GM23248 (cell line): ENCODE measurements at regions not wholly inside any gene's neighbourhood (a gene's known extent, or its start where the extent isn't known, plus 50 kb on each side); places are given as distances from the start of the nearest gene placed in this dataset.

Source experiments
- EZH2 ChIP-seq: fragments of 200-600 bp; sonication (generic); IDR thresholded peaks from 2 replicates; pipeline ENCODE4 v1.6.1; 2018; ENCODE audit warnings: antibody characterized with exemption, mild to moderate bottlenecking; ENCODE audit not compliant: insufficient read depth, poor library complexity, severe bottlenecking
- EZH2phosphoT487 ChIP-seq: fragments of 200-600 bp; sonication (generic); IDR thresholded peaks from 2 replicates; pipeline ENCODE4 v1.6.1; 2018; ENCODE audit warnings: antibody characterized with exemption, moderate library complexity, mild to moderate bottlenecking, low read depth; ENCODE audit not compliant: insufficient read depth

DNA sequence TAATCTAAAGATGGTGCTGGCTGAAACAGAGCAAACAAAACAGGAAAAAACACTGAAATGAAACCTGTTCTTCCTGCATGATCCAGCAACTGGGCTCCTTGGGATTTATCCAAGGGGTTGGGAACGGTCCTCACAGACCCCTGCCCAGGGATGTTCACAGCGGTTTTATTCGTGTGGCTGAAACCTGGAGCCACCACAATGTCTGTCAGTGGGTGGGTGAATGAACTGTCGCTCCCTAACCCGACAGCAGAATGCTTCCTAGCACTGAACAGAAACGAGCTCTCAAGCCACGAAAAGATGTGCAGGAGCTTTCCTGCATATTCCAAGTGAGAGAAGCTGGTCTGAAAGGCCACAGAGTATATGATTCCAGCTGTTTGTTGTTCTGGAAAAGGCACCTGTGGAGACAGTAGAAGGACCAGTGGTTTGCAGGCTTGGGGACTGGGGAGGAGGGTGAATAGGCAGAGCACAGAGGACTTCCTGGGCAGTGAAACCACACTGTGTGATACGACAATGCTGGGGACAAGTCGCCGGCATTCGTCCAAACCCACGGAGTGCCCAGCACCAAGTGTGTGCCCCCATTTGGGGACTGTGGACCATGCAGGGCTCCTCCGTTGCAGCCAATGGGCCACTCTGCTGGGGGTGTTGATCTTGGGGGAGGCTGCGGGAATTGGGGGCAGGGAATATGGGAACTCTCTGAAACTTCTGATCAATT, 73.9 kb downstream of the TEX29 start:
- TF ChIP-seq EZH2 (no peak), EZH2phosphoT487 (no peak)
